NCI-H69 (cell line): ENCODE measurements at regions not wholly inside any gene's neighbourhood (a gene's known extent, or its start where the extent isn't known, plus 50 kb on each side); places are given as distances from the start of the nearest gene placed in this dataset.

ENCODE experiments used
- DNase-seq: peaks from one replicate; lab custom pipeline; 2025; lab: John Stamatoyannopoulos, UW

GRCh38 chr9:99399474-99399873 is 177.4 kb downstream of the SEC61B start:
- no peak for DNase-seq

- DNase-seq: no peak
Measured at GRCh38 chr9:99400184-99400731, 178.2 kb downstream of the SEC61B start.

- DNase-seq: no peak
Measured at GRCh38 chr9:99401680-99402504, 179.8 kb downstream of the SEC61B start.

- DNase-seq: no peak
Measured at GRCh38 chr9:99403371-99403770, 181.3 kb downstream of the SEC61B start.

- DNase-seq: no peak
Measured at GRCh38 chr9:99405359-99405758, 183.3 kb downstream of the SEC61B start.

DNA sequence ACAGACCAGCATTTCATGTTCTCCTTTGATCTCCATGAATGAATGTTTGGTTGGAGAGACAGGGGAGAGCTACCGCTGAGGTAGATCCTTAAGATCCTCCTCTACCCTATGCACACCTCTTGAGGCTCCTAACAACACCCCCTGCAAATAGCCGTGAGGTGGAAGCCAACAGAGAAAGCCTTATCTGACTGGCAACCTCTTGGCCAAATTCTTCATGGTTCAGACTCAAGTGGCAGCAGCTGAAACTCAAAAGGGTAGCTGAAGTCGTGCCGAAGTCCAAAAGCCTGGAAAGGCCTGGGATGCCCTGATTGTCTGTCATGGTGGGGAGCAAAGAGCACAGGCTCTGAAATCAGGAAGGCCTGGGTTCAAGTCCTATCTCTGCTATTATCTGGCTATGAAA is 184.9 kb downstream of the SEC61B start:
- no peak for DNase-seq

- DNase-seq: no peak
Measured at GRCh38 chr9:99411068-99411467, 189.0 kb downstream of the SEC61B start.

GRCh38 chr9:99411479-99412115 is 189.5 kb downstream of the SEC61B start:
- peak; percentile 92 for DNase-seq

DNA sequence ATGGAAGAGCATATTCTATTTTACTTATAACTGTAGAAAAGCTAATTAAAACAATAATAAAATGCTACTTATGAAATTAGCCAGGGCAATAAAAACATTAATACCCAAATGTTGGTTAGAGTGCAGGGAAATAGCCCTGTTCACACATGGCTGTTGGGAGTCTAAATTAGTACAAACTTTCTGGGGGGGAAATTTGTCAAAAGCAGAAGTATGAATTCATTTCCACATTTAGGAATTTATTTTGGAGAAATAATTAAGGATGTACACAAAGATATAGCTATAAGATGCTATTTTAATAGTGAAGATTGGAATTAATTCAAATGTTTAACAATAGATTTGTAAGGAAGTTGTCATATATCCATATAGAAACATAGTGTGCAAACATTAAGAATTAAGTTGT is 190.5 kb downstream of the SEC61B start:
- DNase-seq: no peak

GRCh38 chr9:99414321-99414720 is 192.2 kb downstream of the SEC61B start:
- DNase-seq: no peak

GRCh38 chr9:99415606-99416005 is 193.5 kb downstream of the SEC61B start:
- DNase-seq: no peak

DNA sequence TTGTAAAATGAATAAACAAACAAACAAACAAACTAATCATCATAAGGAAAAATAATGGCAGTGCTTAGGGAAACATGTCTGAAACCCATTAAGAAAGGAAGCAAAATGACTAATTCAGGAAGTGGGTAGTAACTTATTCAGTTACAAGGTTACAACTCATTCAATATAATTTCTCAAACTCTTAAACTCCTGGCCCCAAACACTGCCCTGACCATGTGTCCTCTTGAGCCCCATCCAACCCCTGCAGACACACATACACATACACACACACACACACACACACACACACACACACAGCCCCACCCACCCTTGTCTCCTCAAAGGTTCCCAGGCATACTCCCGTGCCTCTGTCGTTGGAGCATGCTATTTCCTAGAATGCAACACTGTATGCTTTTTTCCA is 193.9 kb downstream of the SEC61B start:
- DNase-seq: no peak

GRCh38 chr9:99419070-99419469 is 197.0 kb downstream of the SEC61B start:
- DNase-seq: peak; percentile 32

DNA sequence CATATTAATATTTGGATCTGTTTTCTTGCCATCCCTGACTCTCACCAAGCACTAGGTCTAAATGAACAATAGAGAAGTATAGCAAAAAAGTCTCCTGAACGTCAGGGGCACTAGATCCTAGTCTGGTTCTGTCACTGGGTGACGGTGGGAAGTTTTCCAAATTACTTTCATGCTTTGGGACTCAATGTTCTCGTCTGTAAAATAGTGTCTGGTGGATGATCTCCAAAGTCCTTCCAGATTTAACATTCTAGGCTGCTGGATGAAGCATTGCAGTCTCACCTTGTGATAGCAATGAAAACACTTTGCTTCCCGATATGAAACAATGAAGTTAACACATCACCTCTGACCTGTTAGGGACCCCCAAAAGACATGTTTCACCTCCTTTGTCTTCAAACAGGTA is 199.3 kb downstream of the SEC61B start:
- no peak for DNase-seq

GRCh38 chr9:99425124-99425523 is 203.0 kb downstream of the SEC61B start:
- DNase-seq: no peak

GRCh38 chr9:99425923-99426842 is 204.1 kb downstream of the SEC61B start:
- no peak for DNase-seq

- no peak for DNase-seq
Measured at GRCh38 chr9:99427260-99427659, 205.2 kb downstream of the SEC61B start.

GRCh38 chr9:99430301-99430700 is 208.2 kb downstream of the SEC61B start:
- no peak for DNase-seq

DNA sequence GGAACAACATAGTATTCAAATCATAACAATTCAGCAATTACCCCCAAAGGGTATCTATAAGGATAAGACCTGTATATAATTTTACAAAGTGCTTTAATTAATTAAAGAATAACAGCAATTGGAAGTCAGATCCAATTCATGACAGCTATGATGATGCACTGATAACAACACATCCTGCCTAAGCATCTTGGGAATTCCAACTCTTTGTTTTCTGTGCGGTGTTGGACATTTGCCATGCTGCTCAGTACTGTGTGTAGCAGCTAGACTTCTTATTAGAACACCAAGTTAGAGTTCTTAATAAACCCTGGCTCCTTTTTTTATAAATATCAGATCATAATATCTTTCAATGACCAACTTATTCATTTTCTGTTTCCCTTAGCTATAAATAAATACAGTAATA is 209.0 kb downstream of the SEC61B start:
- DNase-seq: no peak

GRCh38 chr9:99432075-99432474 is 210.0 kb downstream of the SEC61B start:
- no peak for DNase-seq

DNA sequence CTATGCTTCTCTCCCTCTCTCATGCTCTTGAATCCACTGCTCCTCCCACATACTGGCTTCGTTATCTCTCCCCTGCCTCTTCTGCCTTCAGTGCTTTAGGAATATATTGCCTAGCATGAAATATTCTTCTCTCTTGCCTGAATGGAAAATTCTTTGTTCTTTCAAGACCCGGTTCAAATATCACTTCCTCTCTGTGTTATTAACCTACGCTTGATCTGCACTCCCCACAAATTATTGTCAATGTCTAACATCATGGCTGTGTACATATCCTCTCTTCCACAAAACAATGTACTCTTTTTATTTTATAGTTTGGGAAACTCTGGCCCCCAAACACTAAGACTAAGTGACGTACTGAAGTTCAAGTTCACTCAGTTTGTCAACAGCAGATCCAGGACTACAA is 211.0 kb downstream of the SEC61B start:
- no peak for DNase-seq

DNA sequence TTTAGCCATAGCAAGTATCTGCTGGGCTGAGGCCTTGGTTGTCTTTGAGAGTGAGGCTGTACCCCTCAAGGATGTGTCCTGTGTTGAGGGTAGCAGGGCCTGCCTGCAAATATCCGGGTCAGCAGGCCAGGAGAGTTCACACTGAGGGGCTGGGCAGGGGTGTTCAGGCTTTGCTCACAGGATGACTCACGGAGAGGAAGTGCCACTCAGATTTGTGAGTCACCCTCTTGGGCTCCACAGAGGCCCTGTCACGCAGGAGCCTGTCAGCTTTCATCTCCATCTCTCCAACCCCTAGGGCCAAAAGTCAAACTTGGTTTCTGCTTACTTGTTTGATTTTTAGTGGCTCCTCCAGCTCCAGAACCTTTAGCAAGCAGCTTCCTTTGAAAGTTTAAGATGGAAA is 211.5 kb downstream of the SEC61B start:
- DNase-seq: peak; percentile 25
